ENCODE measurements at regions not wholly inside any gene's neighbourhood (a gene's known extent, or its start where the extent isn't known, plus 50 kb on each side); places are given as distances from the start of the nearest gene placed in this dataset.

DNA sequence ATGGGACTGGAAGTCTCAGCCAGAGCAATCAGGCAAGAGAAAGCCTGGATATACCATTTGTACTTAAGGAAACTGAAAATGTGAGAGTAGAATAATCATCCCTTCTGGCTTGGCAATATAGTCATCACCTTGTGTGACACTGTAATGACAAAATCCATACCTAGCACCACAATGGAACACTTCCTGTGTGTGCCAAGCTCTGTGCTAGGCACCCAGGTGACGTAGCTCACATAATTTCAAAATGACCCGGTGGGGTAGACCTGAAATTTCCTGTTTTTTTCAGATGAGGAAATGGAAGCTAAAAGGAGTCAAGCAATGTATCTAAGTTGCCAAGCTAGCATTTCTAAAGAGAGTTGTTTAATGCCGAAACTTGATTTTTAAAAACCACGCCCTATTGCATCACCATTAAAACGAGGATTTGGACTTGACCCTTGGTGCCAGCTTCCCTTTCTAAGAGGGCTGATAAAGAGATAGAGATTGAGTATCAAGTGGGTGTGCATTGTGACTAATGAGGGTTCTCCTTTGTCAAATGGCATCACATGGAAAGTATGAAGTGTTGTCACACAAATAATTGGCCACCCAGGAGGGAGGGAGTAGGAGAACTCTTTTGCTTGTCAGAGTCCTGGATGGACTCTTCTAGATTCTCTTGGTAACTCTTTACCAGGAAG is 141.3 kb upstream of the PDZRN3 start:
- 60 to 71% methylated on average over 5 of the region's 5 CpGs for WGBS, 2 donors
- no peak overlapping the region for H3K4me3 ChIP-seq
- no peak for DNase-seq

DNA sequence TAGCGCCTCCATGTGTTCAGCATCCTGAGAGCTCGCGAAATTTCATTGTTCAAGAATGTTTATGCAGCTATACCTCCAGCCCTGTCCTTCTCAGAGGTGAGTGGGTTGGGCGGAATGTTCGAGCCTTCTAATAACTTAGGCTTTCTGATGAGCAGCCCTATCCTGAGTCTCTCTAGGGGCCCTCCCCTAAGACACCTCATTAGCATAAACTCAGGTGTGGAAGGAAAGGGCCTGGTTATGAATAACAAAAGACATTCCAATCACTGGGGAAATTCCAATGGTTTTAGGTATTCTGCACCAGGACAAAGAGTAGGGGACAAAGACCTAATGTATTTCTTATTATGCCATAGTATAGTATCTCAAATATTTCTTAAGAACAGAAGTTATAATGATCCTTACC is 138.1 kb upstream of the PDZRN3 start:
- Histone ChIP-seq H3K36me3 (no peaks in the 10 kb centered on the region), H3K27ac (no peak overlapping the region), H3K27me3 (no peaks in the 10 kb centered on the region), H3K4me1 (no peaks in the 10 kb centered on the region), H3K4me3 (no peak overlapping the region), H3K9me3 (no peaks in the 10 kb centered on the region)
- WGBS, 2 donors: 82 to 94% methylated on average over 5 of the region's 5 CpGs
- DNase-seq: no peak
- ATAC-seq (ENCODE audit: low FRiP score in 2 of 2): no peak
- TF ChIP-seq POLR2A (IDR thresholded peaks at IDR 0.05) (no peak), EP300 (IDR thresholded peaks at IDR 0.05) (no peak), POLR2AphosphoS5 (IDR thresholded peaks at IDR 0.05) (no peak)
- TF ChIP-seq, protein P1, sequence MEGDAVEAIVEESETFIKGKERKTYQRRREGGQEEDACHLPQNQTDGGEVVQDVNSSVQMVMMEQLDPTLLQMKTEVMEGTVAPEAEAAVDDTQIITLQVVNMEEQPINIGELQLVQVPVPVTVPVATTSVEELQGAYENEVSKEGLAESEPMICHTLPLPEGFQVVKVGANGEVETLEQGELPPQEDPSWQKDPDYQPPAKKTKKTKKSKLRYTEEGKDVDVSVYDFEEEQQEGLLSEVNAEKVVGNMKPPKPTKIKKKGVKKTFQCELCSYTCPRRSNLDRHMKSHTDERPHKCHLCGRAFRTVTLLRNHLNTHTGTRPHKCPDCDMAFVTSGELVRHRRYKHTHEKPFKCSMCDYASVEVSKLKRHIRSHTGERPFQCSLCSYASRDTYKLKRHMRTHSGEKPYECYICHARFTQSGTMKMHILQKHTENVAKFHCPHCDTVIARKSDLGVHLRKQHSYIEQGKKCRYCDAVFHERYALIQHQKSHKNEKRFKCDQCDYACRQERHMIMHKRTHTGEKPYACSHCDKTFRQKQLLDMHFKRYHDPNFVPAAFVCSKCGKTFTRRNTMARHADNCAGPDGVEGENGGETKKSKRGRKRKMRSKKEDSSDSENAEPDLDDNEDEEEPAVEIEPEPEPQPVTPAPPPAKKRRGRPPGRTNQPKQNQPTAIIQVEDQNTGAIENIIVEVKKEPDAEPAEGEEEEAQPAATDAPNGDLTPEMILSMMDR (IDR thresholded peaks at IDR 0.05): no peak

More for the DNA sequence above, 141.3 kb upstream of the PDZRN3 start:
- TF ChIP-seq POLR2AphosphoS5 (IDR thresholded peaks at IDR 0.05): peak in 1 of 2 donors; percentile 30
- TF ChIP-seq EP300 (IDR thresholded peaks at IDR 0.05): no peak
- Histone ChIP-seq H3K27ac (peak overlapping the region in 3 of 4 donors; percentile 15 to 60 (median 48)), H3K9me3 (no peaks in the 10 kb centered on the region), H3K36me3 (no peaks in the 10 kb centered on the region), H3K27me3 (no peaks in the 10 kb centered on the region), H3K4me1 (no peaks in the 10 kb centered on the region)
- ATAC-seq (ENCODE audit: low FRiP score in 2 of 2): peak in 1 of 2 donors; percentile 73

DNA sequence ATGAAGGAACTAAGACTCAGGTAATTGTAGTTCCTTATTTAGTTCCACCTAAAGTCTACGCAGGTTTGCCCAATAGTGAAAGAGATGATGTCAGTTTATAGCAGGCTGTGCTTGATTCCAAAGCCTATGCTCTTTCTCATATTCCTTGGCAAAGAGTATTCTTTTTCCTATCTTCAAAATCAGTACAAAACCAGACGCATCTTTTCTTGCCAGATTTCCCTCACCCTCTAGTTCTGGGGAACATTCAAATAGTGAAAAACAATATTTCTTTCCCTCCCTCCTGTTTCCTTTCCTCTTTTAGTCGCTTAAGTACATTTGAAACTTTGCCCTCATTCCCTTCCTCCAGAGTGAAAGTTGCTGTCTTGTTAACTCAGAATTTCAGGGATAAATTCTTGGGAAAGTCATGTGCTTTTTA is 134.6 kb upstream of the PDZRN3 start:
- no peaks in the 10 kb centered on the region for H3K27me3 ChIP-seq
- no peaks in the 10 kb centered on the region for H3K36me3 ChIP-seq
- no peaks in the 10 kb centered on the region for H3K9me3 ChIP-seq
- no peak overlapping the region for H3K4me3 ChIP-seq
- ATAC-seq (ENCODE audit: low FRiP score in 2 of 2) (peak in 1 of 2 donors; percentile 27), DNase-seq (no peak)
- H3K4me1 ChIP-seq: no peaks in the 10 kb centered on the region
- WGBS, 2 donors: 67 to 77% methylated on average over 3 of the region's 3 CpGs
- H3K27ac ChIP-seq: no peak overlapping the region
- no peak for TF ChIP-seq POLR2AphosphoS5 (IDR thresholded peaks at IDR 0.05)
- TF ChIP-seq POLR2A (IDR thresholded peaks at IDR 0.05): no peak
- TF ChIP-seq EP300 (IDR thresholded peaks at IDR 0.05): no peak
- TF ChIP-seq, protein P1 (IDR thresholded peaks at IDR 0.05): no peak

DNA sequence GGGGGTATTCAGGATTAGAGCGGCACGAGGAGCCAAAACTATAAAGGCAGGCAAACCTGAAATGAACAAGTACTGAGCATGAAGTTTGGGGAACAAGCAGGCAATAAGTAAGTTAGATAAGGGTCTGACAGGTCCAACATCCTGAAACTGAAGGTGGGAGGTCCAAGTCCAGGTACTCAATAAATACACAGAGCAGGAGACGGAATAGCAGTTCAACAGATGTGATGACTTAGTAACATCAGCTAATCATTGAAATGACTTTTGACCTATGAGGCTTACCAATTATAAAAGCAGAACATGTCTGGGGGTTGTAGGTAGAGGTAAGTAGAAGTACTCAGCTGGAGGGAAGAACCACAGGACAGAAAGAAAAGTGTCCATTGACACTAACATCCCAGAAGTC is 132.8 kb upstream of the PDZRN3 start:
- no peak for DNase-seq
- no peak overlapping the region for H3K27ac ChIP-seq
- no peaks in the 10 kb centered on the region for H3K36me3 ChIP-seq
- ATAC-seq (ENCODE audit: low FRiP score in 2 of 2): no peak
- H3K27me3 ChIP-seq: no peaks in the 10 kb centered on the region
- H3K9me3 ChIP-seq: no peaks in the 10 kb centered on the region
- 89 to 92% methylated on average over 3 of the region's 3 CpGs for WGBS, 2 donors
- TF ChIP-seq, protein P1 (IDR thresholded peaks at IDR 0.05): no peak
- no peak for TF ChIP-seq POLR2A (IDR thresholded peaks at IDR 0.05)
- no peak for TF ChIP-seq POLR2AphosphoS5 (IDR thresholded peaks at IDR 0.05)
- TF ChIP-seq EP300 (IDR thresholded peaks at IDR 0.05): no peak
- H3K4me1 ChIP-seq: no peaks in the 10 kb centered on the region
- no peak overlapping the region for H3K4me3 ChIP-seq

DNA sequence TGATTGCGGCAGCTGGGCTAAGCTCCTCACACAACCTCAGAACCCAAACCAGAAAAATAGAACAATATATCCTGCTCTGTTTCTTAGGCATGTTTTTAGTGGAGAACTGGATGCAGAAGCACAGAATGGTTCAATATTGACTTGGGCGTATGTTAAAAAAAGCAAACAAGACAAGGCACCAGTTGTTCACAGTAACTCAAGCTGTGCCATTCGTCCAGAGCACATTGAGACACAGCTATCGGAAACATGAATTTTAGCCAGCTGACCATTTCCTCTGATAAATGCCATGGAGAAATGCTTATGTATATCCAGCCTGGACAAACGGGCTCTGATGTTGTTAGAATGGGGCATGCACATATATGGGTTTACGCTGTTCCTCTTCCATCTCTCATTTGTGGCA is 129.2 kb upstream of the PDZRN3 start:
- TF ChIP-seq, protein P1 (IDR thresholded peaks at IDR 0.05): no peak
- TF ChIP-seq POLR2A (IDR thresholded peaks at IDR 0.05) (no peak), EP300 (IDR thresholded peaks at IDR 0.05) (no peak), POLR2AphosphoS5 (IDR thresholded peaks at IDR 0.05) (no peak)
- Histone ChIP-seq H3K36me3 (no peaks in the 10 kb centered on the region), H3K9me3 (no peaks in the 10 kb centered on the region), H3K4me1 (no peaks in the 10 kb centered on the region), H3K4me3 (no peak overlapping the region), H3K27me3 (no peaks in the 10 kb centered on the region), H3K27ac (no peak overlapping the region)
- ATAC-seq (ENCODE audit: low FRiP score in 2 of 2) (no peak), DNase-seq (no peak)
- 82 to 91% methylated on average over 6 of the region's 6 CpGs for WGBS, 2 donors

Measured in upper lobe of left lung (tissue), 6 donors.